ENCODE measurements at regions not wholly inside any gene's neighbourhood (a gene's known extent, or its start where the extent isn't known, plus 50 kb on each side); places are given as distances from the start of the nearest gene placed in this dataset.

DNA sequence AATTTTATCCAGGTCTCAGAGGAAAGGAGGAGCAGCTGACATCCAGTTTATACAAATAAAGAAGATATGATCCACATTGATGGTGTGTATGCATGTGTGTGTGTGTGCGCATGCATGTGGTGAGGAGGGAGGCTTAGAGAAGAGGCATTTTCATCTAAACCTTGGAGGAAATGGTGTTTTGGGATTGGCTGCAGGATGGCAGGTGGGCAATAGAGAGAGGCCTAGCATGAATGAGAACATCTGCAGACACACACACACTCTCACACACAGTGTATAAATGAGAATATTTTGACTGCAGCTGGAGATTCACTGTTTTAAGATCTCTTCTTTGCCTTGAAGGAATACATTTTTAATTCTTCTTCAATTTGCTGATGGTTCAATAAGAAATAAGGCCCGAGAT is 61.7 kb upstream of the TMEM17 start:
- TF ChIP-seq POLR2A (IDR thresholded peaks at IDR 0.05) (no peak), EP300 (IDR thresholded peaks at IDR 0.05) (no peak)
- TF ChIP-seq, protein P1, sequence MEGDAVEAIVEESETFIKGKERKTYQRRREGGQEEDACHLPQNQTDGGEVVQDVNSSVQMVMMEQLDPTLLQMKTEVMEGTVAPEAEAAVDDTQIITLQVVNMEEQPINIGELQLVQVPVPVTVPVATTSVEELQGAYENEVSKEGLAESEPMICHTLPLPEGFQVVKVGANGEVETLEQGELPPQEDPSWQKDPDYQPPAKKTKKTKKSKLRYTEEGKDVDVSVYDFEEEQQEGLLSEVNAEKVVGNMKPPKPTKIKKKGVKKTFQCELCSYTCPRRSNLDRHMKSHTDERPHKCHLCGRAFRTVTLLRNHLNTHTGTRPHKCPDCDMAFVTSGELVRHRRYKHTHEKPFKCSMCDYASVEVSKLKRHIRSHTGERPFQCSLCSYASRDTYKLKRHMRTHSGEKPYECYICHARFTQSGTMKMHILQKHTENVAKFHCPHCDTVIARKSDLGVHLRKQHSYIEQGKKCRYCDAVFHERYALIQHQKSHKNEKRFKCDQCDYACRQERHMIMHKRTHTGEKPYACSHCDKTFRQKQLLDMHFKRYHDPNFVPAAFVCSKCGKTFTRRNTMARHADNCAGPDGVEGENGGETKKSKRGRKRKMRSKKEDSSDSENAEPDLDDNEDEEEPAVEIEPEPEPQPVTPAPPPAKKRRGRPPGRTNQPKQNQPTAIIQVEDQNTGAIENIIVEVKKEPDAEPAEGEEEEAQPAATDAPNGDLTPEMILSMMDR (IDR thresholded peaks at IDR 0.05) = no peak
